OCI-LY3 (cell line): ENCODE measurements at regions not wholly inside any gene's neighbourhood (a gene's known extent, or its start where the extent isn't known, plus 50 kb on each side); places are given as distances from the start of the nearest gene placed in this dataset.

Experiments used
- EZH2phosphoT487 ChIP-seq: fragments of 200-600 bp; shearing (Covaris generic); IDR thresholded peaks from 2 replicates; pipeline ENCODE4 v1.6.1; 2018; ENCODE audit warnings: antibody characterized with exemption, mixed run types, low read depth
- TF ChIP-seq, protein P1 (sequence below): fragments of 200-600, 300-600 bp; sonication (generic); IDR thresholded peaks from 2 replicates; pipeline ENCODE4 v1.5.1; 2014; ENCODE audit warnings: antibody characterized with exemption, low read length, low read depth

DNA sequence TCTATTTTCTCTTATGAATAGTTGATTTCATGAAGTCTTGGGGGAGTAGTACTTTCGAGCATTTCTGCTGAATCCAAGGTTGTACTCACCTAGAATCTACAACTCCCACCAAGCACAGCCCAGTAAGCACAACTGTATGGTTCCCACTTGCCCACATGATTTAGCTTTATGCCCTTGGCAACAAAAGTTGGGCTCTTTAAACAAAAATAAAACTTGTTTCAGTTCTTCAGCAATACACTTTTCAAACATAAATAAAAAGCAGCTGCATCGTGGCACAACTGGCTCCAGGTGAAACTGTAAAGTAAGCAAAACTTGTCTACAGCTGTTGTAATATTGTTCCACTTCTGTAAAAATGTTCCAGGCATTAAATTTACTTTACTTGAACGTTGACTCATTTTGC, 99.8 kb upstream of the FSIP2 start:
- TF ChIP-seq, protein P1, sequence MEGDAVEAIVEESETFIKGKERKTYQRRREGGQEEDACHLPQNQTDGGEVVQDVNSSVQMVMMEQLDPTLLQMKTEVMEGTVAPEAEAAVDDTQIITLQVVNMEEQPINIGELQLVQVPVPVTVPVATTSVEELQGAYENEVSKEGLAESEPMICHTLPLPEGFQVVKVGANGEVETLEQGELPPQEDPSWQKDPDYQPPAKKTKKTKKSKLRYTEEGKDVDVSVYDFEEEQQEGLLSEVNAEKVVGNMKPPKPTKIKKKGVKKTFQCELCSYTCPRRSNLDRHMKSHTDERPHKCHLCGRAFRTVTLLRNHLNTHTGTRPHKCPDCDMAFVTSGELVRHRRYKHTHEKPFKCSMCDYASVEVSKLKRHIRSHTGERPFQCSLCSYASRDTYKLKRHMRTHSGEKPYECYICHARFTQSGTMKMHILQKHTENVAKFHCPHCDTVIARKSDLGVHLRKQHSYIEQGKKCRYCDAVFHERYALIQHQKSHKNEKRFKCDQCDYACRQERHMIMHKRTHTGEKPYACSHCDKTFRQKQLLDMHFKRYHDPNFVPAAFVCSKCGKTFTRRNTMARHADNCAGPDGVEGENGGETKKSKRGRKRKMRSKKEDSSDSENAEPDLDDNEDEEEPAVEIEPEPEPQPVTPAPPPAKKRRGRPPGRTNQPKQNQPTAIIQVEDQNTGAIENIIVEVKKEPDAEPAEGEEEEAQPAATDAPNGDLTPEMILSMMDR, result no peak
- no peak for TF ChIP-seq EZH2phosphoT487
